ENCODE measurements at regions not wholly inside any gene's neighbourhood (a gene's known extent, or its start where the extent isn't known, plus 50 kb on each side); places are given as distances from the start of the nearest gene placed in this dataset.

- DNase-seq: no peak
Measured at GRCh38 chr17:13996748-13997147, 72.6 kb upstream of the COX10 start.

- no peak for DNase-seq
Measured at GRCh38 chr17:14004927-14005620, 64.2 kb upstream of the COX10 start.

GRCh38 chr17:14006249-14006942 is 62.9 kb upstream of the COX10 start:
- no peak for DNase-seq

- DNase-seq: no peak
Measured at GRCh38 chr17:14007951-14008350, 61.4 kb upstream of the COX10 start.

- no peak for DNase-seq
Measured at GRCh38 chr17:14011036-14011692, 58.1 kb upstream of the COX10 start.

GRCh38 chr17:14011740-14012405 is 57.4 kb upstream of the COX10 start:
- DNase-seq: no peak

GRCh38 chr17:14014657-14015056 is 54.6 kb upstream of the COX10 start:
- DNase-seq: no peak

GRCh38 chr17:14015271-14015670 is 54.0 kb upstream of the COX10 start:
- DNase-seq: no peak

GRCh38 chr17:14016858-14017257 is 52.4 kb upstream of the COX10 start:
- no peak for DNase-seq

GRCh38 chr17:14019186-14019956 is 49.9 kb upstream of the COX10 start:
- peak; percentile 44 for DNase-seq

Data from hematopoietic multipotent progenitor cell treated with erythropoietin and hydrocortisone succinate and interleukin-3 and kit ligand, for 6 days (in vitro differentiated cells).